Stimulated activated CD4-positive, alpha-beta T cell treated with anti-CD3 and anti-CD28 coated beads, Interleukin-2, amount 100 ng/mL, for 4 hours (primary cell): ENCODE measurements at regions not wholly inside any gene's neighbourhood (a gene's known extent, or its start where the extent isn't known, plus 50 kb on each side); places are given as distances from the start of the nearest gene placed in this dataset.

Source experiments
- DNase-seq: peaks from one replicate; pipeline ENCODE4 v3.0.0-alpha.2; 2020; ENCODE audit warnings: low read depth

DNA sequence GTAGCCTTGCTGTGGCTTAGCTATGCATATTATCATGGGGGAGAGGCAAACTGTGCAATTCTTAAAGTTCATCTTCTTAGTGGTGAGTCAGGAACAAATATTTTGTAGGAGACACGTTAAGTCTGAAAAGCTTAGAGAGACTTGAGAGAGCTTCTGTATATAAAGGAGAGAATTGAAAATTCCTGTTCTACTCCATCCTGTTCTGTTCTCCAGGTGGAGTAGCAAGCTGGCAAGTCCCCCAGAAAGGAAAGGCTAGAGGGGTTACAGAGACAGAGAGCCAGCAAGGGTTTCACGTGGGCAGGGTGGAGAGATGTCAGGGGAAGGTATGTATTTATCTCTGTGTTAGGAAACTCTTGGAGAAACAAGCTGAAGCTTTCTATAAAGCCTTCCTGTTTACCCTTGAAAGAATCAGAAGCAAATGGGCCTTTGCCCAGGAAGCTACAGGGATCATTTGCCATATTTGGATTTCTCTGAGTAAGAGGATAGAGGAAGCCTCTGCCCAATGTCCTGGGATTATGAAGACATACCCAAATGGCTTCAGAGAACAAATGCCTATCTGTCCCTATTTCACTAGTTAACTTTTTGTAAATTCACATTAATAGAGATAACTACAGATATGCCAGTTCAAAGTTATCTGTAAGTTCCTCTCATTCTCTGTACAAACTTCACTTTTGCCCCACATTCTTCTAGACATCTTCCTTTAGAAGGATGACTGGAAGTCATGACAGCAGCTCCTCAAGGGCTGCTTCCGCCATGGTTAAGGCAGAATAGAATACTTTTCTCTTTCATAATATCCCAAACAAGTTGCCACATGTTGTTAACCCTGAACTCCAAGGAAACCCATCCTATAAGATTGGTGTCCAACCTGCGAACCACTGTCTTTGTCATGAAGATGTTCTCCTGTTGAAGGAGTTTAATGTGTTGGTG, 126.7 kb upstream of the NEDD9 start:
- no peak for DNase-seq

DNA sequence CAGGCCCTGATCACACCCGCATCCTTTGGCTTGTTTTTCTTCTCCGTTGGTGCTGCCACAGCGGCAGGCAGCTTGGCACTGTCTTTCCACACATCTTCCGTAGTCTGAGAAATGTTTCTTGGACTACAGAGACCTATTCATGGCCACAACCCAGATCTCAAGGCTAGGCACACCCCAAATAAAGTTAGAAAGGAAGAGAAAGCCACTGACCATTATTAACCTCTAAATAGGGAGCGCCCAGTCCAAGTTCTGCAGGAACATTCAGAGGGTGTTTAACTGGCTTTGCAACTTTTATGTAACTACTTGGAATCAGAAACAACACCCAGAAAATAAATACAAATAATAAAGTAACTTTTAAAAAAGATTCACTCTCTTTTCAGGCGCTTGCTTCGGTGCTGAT, 124.8 kb upstream of the NEDD9 start:
- DNase-seq, result no peak

DNA sequence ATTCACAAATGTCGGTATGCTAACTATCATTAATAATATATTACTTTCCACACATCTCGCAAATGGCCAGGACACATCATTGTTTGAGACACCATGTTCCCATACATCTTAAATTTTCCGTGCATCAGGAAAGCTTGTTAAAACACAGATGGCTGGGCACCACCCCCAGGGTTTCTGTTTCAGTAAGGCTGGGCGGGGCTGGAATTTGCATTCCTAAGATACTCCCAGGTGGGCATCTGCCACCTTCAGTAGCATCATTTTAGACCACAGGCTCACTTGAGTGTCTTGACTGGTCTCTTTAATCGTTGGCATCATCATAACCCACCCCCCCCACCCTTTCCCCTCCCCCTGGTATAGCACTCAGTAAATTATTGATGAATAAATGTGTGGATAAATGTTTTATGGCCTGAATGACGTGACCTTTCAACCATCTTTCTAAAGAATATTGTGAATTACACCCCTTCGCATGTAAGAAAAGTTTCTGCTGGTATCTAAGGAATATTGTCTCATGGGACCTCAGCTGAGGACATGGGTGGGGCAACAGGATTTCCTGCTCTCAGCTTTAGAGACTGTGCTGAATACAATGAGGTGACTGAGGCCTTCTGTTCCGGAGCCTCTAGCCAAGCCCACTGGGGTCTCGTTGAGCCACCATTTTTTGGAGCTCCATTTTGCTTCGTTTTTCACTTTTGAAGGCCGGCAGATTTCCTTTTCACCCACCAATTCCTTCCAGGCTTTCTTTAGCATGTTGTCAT, 124.1 kb upstream of the NEDD9 start:
- no peak for DNase-seq

DNA sequence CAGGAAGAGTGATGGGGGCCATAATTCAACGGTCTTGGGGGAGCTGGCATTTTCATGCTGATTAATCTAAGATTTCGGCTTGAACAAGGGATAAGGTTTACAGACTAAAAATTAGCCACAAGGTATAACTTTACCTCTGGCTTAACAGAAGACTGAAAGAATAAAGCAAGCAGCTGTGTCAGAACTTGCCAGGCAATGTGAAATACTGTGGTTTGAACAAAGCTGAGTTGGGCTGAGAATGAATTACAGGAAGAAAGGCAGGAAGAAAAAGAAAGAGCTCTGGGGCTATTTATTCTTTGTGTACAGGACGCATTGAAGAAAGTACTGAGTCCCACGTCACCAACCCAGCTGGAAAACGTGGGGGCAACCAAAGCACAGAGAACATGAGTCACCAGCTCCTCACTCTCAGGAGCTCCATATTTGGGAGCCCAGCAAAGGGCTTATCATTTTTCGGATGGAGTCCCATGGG, 121.5 kb upstream of the NEDD9 start:
- peak; percentile 79 for DNase-seq

DNA sequence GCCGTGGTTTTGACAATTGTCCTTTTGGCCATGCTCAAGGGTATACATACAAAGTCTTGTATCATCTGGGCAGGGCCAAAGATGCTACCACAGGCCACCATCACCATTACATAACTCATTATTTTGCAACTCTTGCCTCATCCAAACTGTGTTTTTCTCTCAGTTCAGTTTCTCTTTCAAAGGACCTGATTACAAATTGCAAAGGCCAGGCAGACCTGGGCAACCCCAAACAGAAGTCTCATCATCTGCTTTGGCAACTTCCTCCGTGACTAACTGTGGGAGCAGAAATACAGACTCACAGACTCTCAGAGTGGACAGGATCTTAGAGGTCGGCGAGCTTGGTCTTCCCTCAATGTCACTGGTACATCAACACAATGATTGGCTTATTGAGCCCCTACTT, 117.8 kb upstream of the NEDD9 start:
- DNase-seq, result no peak

DNA sequence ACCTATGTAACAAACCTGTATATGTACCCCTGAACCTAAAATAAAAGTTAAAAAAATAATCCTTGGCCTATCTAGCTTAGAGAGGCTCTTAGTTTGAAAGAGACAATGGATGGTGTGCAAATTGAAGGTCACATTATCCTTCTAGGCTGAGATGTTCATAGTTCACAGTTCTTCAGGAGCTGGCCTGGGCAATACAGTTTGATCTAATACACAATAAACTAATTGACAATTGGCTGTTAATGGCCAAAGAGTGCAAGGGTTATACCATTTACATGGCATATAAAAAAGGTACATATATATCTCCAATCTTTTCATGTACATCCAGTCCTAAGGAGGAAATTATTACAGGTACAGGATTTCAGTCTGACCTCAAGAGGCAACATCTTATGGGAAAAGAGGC, 117.4 kb upstream of the NEDD9 start:
- no peak for DNase-seq

DNA sequence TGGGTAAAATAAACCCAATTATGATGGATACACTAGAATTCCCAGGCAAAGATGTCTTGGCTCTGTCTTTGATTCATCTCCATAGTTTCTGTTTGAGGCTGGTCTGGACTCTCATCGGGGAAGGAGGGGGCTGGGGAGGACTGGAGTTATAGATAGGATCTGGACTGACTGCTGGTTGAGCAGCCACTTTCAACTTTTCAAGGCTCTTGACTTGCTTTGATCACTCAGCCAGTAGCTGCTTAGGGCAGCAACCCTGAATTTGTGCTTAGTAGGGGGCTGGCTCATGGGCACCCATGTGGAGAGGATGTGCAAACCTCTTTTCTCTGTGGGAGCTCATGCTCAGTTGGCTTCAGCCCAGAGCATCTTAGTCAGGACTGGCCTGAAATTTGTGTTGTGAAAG, 114.0 kb upstream of the NEDD9 start:
- DNase-seq, result no peak

DNA sequence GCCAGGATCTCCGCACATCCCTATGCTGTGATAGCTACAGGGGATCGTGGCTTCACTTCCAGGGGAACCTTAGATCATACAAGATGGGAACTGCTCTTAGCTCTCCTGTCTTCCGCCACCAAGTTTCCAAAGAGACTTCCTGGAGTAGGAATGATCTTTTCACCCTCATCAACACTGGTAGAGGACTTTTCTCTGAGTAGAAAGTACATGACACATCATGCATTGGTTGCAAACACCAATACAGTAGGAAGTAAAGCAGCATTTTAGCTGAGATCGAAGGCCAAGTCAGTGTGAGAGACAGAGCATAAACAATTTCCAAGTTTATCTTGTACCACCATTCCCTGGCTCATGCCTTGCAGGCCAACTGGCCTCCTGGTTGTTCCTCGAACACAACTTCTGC, 113.1 kb upstream of the NEDD9 start:
- DNase-seq, result no peak

DNA sequence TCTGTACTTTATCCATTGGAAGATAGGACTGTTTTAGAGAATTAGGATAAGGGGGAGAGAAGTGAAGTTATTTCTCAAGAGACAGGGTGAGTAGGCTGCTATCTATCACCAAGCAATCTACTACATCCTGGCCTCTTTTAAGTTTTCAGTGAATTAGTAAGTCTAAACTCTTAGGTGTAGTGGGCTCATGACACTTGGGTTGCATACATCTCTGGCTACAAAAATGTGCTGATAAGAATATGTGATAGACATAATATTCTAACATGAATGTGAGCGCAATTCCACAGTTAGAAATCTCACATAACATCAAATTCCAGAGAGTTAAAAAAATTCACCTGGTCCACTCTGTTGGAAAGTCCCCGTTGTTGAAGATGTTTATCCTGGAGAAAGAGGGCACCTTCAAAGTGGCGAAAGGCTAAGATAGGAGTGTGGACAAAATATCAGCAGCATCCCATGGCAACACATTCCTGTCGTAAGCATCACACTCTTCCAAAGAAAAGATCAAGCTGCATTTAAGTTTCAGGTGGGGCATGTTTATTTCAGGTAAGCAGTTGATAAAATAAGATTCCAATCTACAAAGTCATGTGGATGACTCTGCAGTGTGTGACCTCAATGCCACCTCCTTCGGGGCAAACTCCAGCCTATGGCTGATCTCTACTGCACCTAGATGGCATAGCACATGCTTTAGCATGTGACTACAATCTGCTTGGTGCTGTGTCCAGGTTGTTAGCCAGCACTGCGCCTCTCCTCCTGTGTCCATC, 111.7 kb upstream of the NEDD9 start:
- no peak for DNase-seq

DNA sequence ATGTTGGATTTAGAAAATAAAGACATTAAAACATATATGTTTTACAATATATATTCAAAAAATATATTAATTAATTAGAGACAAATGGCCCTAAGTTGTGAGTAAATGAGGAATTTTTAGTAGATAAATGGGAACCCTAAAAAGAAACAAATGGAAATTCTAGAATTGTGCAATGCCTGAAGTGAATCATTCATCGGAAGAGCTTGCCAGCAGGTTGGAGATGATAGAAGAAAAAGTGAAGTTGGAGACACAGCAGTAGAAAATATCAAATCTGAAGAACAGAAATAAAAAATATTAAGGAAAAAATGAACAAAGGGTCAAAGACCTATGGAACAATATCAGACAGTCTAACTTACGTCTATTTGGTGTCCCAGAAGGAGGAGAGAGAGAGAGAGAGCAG, 109.4 kb upstream of the NEDD9 start:
- DNase-seq, result no peak

DNA sequence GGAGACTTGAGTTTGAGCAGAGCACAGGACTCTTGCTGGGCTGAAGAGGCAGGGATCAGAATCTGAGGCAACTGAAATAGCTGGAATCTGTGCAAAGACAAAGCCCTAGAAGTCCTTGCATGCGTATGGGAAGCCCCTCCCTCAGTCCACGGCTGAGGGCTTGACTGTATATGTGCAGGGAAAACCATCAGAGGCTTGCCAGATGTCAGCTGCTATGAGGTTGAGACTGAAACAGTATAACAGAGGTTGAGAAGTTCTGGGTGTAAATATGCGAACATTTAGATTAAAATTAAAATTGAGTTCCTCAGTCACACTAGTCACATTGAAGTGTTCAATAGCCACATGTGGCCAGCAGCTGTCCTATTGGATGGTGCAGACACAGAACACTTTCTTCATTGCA, 108.8 kb upstream of the NEDD9 start:
- no peak for DNase-seq

DNA sequence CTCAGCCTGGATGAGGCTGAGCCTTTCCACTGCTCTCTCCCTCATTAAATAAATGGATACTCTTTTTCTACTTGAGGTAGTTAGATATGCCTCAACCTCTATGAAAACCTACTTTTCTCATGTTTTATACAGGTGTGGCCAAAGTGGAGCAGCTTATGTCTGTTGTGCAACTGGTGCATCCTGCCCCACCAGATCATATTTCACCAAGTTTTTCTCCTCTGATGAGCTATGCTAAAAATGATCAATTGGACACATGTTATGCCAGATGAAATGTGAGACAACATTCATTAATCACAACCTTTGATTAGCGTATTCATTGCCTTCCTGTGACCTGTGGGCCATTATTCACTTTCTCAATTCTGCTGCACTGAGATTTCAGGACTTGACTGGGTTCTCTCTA, 106.9 kb upstream of the NEDD9 start:
- DNase-seq, result no peak

DNA sequence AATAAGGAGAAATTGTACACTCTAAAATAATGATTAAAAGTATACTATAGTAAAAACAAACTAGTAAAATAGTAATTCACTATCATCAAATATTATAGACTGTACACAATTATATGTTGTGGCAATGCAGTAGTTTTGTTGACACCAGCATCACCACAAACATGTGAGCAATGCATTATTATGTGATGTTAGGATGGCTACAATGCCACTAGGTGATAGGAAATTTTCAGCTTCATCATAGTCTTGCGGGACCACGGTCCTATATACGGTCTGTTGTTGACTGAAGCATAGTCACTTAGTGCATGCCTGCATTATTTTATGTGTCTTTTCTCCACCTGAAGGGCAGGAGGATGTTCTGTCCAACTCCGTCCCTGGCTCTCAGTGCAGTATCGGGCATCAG, 104.8 kb upstream of the NEDD9 start:
- no peak for DNase-seq

DNA sequence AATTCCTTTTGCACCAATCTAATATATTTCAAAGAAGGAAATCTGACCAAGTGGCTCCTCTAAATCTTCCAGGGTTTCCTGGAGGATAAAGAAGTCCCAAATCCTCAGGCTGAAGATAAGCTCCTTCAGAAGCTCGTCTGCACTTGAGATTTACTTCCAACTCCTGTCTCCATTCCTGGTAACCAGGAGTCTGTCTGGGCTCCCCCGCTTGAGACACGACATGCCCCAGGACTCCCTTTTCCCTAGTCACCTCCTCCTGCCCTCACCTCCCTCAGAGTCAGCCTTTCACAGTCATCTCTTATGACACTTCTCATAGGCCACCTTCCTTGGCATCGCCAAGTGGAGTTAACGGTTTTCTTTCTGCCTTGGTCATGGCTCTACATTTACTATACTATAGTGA, 103.4 kb upstream of the NEDD9 start:
- DNase-seq, result no peak

DNA sequence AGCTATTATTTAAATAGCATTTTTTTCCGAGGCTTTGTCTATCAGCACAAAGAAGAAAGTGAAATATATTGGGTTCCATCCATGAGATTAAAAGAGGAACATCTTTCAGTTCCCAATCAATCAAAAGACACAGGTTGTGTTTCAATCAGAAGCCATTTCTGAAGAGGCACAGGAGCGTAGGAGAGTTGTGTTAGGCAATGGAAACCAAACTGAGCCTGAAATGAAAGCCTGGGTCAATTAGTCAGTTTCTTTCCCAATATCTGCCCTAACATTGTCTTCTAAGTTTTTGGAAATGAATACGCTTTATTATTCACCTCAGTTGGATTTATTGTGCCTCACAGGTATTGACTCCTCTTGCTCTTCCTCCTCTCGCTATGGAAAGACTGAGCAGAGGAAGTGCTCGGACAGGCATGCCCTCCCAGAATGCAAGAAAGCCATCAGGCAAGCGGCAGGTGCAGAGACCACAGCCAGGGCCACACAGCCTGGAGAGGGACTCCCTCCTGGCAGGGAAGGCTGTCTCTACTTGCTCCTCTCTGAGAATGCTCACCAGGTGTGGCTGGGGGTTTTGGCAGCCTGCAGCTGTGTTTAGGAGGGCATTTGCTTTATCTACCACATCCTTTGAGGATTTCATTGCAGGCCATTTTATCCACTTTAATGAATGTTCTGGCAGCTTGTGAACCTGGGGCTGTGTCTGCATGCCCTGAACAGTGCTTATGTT, 100.8 kb upstream of the NEDD9 start:
- DNase-seq, result no peak

DNA sequence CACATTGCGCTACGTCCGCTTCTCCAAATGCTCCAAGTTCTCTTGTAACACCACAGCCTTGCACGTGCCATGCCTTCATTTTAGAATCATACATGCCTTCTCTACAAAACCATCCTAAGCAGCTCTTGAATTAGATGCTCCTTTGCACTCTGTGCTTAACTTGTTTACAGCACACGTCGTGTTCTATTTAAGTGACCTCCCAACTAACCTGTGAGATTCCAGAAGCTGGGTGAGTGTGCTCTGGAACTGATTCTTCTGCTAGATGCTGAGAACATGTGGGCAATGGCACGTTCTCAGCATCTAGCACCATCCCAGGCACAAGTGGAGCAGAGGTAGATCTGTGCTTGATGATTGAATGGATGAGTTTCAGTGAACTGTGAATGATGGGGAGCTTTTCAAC, 100.0 kb upstream of the NEDD9 start:
- DNase-seq, result no peak

DNA sequence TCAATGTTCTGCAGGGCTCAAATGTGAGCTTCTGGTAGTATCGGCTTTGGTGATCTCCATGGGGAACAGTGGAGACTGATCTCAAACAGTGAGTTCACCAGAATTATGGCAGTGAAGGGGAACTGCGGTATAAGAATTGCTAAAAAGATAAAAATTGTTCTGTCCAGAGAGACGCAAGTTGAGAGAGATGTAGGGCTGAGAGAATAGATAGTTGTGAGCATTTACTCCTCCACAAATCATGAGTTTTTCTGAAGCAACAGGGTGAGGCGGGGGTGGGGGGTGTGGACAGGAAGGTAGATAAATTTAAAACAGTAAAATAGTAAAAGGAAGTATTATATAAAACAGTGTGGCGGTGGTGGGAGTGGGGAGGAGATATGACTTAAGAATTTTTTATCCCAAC, 98.6 kb upstream of the NEDD9 start:
- DNase-seq, result no peak

DNA sequence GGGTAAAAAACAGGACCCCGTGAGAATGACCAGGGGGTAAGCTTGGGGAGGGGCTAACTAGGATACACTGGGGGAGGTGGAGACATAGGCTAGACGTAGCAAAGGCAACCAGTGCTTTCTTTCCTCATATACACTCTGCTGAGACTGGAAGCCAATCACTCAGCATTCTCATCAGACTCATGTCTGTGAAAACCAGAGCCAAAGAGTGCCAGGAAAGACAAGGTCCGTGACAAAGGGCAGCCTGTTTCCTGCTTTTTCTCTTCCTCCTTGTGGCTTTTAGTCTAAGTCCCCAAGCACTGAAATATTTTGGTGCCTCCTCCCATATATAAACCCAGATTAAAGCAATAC, 97.9 kb upstream of the NEDD9 start:
- no peak for DNase-seq

DNA sequence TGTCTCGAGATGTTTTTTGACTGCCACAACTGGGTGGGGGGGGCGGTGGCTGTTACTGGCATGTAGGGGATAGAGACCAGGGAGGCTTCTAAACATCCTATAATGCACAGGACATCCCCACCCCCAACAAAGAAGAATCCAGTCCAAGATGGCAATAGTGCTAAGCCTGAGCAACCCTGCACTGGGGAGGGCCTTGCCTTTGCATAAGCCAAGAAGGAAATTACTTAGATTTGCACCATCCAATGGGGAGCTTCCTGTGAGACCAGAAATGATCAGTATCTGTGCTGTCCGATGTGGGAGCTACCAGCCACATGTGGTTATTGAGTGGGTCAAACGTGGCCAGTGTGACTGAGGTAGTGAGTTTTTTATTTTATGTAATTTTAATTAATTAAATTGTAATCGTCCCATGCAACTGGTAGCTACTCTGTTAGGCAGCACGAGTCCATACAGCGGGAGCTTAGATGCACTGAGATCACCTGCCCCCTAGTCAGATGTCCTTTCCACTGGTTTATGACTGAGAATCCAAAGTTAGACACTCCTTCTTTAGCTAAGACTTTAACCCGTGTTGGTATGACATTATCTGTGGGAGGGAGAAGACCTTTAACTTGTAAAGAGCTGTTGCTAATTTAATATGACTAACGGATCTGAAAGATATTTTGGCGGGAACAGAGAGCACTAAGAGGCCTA, 97.4 kb upstream of the NEDD9 start:
- no peak for DNase-seq

DNA sequence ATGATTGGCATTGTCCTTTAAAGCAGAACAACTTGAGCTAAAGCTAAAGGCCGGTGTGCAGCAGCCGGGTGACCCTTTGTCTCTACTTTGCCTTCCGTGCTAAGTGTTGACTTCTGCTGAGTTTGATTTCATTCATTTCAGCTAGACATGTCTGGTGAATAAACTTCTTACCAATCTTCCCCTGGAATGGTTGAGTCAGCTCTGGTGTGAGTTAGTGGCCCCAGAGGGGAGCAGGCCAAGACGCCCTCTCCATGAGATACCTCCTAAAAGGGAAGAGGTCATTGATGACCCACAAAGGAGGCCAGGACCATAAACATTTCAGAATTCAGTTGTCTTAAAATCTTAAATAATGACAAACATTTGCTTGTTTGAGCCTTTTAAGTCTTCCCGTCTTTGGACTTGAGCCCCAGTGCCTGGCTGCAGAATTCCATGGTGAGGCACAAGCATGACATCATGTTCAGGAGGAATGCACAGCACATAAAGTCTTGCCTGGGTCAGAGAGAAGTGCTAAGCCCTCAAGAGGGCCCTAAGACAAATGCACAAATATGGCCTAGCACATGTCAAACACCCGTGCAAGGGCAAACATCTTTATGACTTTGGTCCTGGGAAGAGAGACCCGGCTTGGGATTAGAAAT, 96.3 kb upstream of the NEDD9 start:
- DNase-seq, result no peak

DNA sequence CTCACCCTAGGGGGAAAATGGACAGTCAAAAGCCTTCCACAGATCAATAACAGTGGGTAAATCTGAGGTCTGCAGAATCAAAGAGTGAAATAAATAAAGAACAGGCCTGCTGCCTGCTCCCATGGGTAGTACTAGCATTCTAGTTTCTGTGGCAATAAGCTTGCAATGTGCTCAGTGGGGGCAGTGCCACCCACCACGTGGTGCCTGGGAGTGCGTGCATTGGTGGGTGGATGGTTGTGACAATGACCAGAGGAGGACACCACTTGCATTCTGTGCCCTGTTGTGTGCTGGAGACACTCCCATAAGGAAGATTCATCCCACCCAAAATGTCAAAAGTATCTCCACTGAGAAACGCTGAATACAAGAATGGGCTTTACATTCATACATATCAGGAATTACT, 95.5 kb upstream of the NEDD9 start:
- DNase-seq, result no peak
